Thyroid gland (tissue), 4 donors: ENCODE measurements at regions not wholly inside any gene's neighbourhood (a gene's known extent, or its start where the extent isn't known, plus 50 kb on each side); places are given as distances from the start of the nearest gene placed in this dataset.

Experiments
- DNase-seq, 2 donors: peaks; one replicate each; pipeline ENCODE4 v3.0.0-alpha.2; 2019
- H3K27ac ChIP-seq, 3 donors: fragments of 200-600 bp; sonication (generic); 1 replicate in 2 of 3; 2 replicates in 1 of 3; pipeline ENCODE4 v1.5.1; 2016 to 2019; ENCODE audit warnings: mild to moderate bottlenecking in 1 of 3, moderate library complexity in 1 of 3
- H3K27me3 ChIP-seq: fragments of 200-600 bp; sonication (generic); one replicate; pipeline ENCODE4 v1.5.1; 2019
- H3K36me3 ChIP-seq, 2 donors: fragments of 200-600 bp; sonication (generic); one replicate each; pipeline ENCODE4 v1.5.1; 2016 to 2019
- H3K4me1 ChIP-seq, 2 donors: fragments of 200-600 bp; sonication (generic); one replicate each; pipeline ENCODE4 v1.5.1; 2017 to 2019
- H3K4me3 ChIP-seq, 3 donors: fragments of 200-600 bp; sonication (generic); replicated peaks in 1 of 3; 1 replicate in 2 of 3; 2 replicates in 1 of 3; pipeline ENCODE4 v1.5.1; 2016; ENCODE audit warnings: mild to moderate bottlenecking in 1 of 3
- H3K9me3 ChIP-seq: fragments of 200-600 bp; sonication (generic); one replicate; pipeline ENCODE4 v1.5.1; 2017
- POLR2A ChIP-seq, 2 donors: fragments of 450-650 bp; IDR thresholded peaks; one replicate each; pipeline ENCODE4 v1.6.1; 2017; ENCODE audit warnings: antibody characterized with exemption in 2 of 2, mild to moderate bottlenecking in 2 of 2, moderate library complexity in 1 of 2
- WGBS, 2 donors: methylation state at CpG; one replicate each; pipeline ENCODE4 v1.1.5; 2017; 5-methylcytosine and 5-hydroxymethylcytosine counted together
- intact Hi-C: fragments of 100-400 bp; cut with DNase I; formaldehyde crosslinking; loops from one replicate; pipeline ENCODE4 v1.15.1; 2023
- TF ChIP-seq, protein P1 (sequence below), 6 experiments: fragments of 200-600 bp in 3 of 6; fragments of 450-650 bp in 3 of 6; sonication (generic) in 3 of 6; IDR thresholded peaks; one replicate each; pipeline ENCODE4 v1.5.1; 2016 to 2019; ENCODE audit warnings: antibody characterized with exemption in 6 of 6, mild to moderate bottlenecking in 2 of 6, inconsistent platforms in 1 of 6, moderate library complexity in 1 of 6

GRCh38 chr3:82081351-82081750, 319.9 kb upstream of the GBE1 start:
- H3K27me3 ChIP-seq: no peaks in the 10 kb centered on the region

DNA sequence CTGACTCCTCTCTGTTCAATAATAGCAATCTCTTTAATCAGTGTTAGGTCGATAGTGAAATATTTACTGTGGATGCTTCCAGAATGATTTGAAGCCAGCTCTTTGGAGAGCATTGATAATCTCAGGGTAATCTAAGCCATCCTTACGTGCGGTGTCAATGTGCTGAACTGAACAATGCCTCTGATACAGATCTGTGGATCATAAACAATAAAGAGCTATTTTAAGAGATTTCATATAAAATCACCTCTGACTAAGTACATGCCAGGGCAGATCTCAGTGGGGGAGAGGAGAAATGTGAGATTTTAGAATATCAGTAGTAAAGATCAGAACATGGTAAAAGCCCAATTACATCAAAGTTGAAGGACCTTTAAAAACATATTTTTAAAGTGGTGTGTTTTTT, 319.3 kb upstream of the GBE1 start:
- no peaks in the 10 kb centered on the region for H3K4me1 ChIP-seq
- no peaks in the 10 kb centered on the region for H3K36me3 ChIP-seq
- no peaks in the 10 kb centered on the region for H3K9me3 ChIP-seq
- H3K27me3 ChIP-seq: no peaks in the 10 kb centered on the region
- 74 to 80% methylated on average over 3 of the region's 3 CpGs for WGBS, 2 donors
- TF ChIP-seq, protein P1, sequence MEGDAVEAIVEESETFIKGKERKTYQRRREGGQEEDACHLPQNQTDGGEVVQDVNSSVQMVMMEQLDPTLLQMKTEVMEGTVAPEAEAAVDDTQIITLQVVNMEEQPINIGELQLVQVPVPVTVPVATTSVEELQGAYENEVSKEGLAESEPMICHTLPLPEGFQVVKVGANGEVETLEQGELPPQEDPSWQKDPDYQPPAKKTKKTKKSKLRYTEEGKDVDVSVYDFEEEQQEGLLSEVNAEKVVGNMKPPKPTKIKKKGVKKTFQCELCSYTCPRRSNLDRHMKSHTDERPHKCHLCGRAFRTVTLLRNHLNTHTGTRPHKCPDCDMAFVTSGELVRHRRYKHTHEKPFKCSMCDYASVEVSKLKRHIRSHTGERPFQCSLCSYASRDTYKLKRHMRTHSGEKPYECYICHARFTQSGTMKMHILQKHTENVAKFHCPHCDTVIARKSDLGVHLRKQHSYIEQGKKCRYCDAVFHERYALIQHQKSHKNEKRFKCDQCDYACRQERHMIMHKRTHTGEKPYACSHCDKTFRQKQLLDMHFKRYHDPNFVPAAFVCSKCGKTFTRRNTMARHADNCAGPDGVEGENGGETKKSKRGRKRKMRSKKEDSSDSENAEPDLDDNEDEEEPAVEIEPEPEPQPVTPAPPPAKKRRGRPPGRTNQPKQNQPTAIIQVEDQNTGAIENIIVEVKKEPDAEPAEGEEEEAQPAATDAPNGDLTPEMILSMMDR (IDR thresholded peaks at IDR 0.05): no peak
- TF ChIP-seq POLR2A (IDR thresholded peaks at IDR 0.05): no peak
- DNase-seq: no peak
- no peak overlapping the region for H3K4me3 ChIP-seq
- intact Hi-C loops: no loop called here
- H3K27ac ChIP-seq: no peak overlapping the region

More at GRCh38 chr3:82081351-82081750, 319.9 kb upstream of the GBE1 start:
- DNase-seq: no peak
- Histone ChIP-seq H3K27ac (no peak overlapping the region), H3K4me1 (no peaks in the 10 kb centered on the region), H3K4me3 (no peak overlapping the region), H3K9me3 (no peaks in the 10 kb centered on the region), H3K36me3 (no peaks in the 10 kb centered on the region)
- intact Hi-C loops: no loop called here
- TF ChIP-seq POLR2A (IDR thresholded peaks at IDR 0.05): no peak
- TF ChIP-seq, protein P1 (IDR thresholded peaks at IDR 0.05): no peak
- 86 to 91% methylated on average over 2 of the region's 2 CpGs for WGBS, 2 donors

GRCh38 chr3:82080261-82080660, 318.8 kb upstream of the GBE1 start:
- Histone ChIP-seq H3K9me3 (no peaks in the 10 kb centered on the region), H3K4me1 (no peaks in the 10 kb centered on the region)
- WGBS, 2 donors: 78 to 82% methylated on average over 3 of the region's 3 CpGs

GRCh38 chr3:82079335-82079890, 318.0 kb upstream of the GBE1 start:
- no peak for DNase-seq
- intact Hi-C loops: no loop called here
- Histone ChIP-seq H3K36me3 (no peaks in the 10 kb centered on the region), H3K4me3 (no peak overlapping the region), H3K9me3 (no peaks in the 10 kb centered on the region), H3K27me3 (no peaks in the 10 kb centered on the region), H3K4me1 (no peaks in the 10 kb centered on the region), H3K27ac (no peak overlapping the region)
- no peak for TF ChIP-seq POLR2A (IDR thresholded peaks at IDR 0.05)
- TF ChIP-seq, protein P1 (IDR thresholded peaks at IDR 0.05): no peak
- 84% methylated on average over 5 of the region's 5 CpGs for WGBS, 2 donors

More at GRCh38 chr3:82080261-82080660, 318.8 kb upstream of the GBE1 start:
- Histone ChIP-seq H3K4me3 (no peak overlapping the region), H3K27me3 (no peaks in the 10 kb centered on the region), H3K36me3 (no peaks in the 10 kb centered on the region), H3K27ac (no peak overlapping the region)
- no peak for DNase-seq
- no peak for TF ChIP-seq POLR2A (IDR thresholded peaks at IDR 0.05)
- TF ChIP-seq, protein P1 (IDR thresholded peaks at IDR 0.05): no peak
- intact Hi-C loops: no loop called here

GRCh38 chr3:82078246-82078645, 316.8 kb upstream of the GBE1 start:
- no peak for TF ChIP-seq POLR2A (IDR thresholded peaks at IDR 0.05)
- TF ChIP-seq, protein P1 (IDR thresholded peaks at IDR 0.05): no peak
- H3K4me3 ChIP-seq: no peak overlapping the region
- no peak for DNase-seq
- intact Hi-C loops: no loop called here
- H3K27me3 ChIP-seq: no peaks in the 10 kb centered on the region
- H3K9me3 ChIP-seq: no peaks in the 10 kb centered on the region
- H3K36me3 ChIP-seq: no peaks in the 10 kb centered on the region
- 73 to 80% methylated on average over 3 of the region's 3 CpGs for WGBS, 2 donors
- no peaks in the 10 kb centered on the region for H3K4me1 ChIP-seq
- no peak overlapping the region for H3K27ac ChIP-seq
